CD4-positive, alpha-beta T cell treated with Interleukin-4 for 4 hours (primary cell): ENCODE measurements at regions not wholly inside any gene's neighbourhood (a gene's known extent, or its start where the extent isn't known, plus 50 kb on each side); places are given as distances from the start of the nearest gene placed in this dataset.

ENCODE experiments used
- DNase-seq: peaks from one replicate; pipeline ENCODE4 v3.0.0-alpha.2; 2020

GRCh38 chr10:83165265-83165664 lies 974.0 kb upstream of the GHITM start:
- no peak for DNase-seq

GRCh38 chr10:83166344-83166743 lies 973.0 kb upstream of the GHITM start:
- no peak for DNase-seq

GRCh38 chr10:83167081-83167480 lies 972.2 kb upstream of the GHITM start:
- no peak for DNase-seq

GRCh38 chr10:83176901-83177300 lies 962.4 kb upstream of the GHITM start:
- no peak for DNase-seq

GRCh38 chr10:83178526-83178925 lies 960.8 kb upstream of the GHITM start:
- DNase-seq, result no peak

GRCh38 chr10:83179371-83179770 lies 959.9 kb upstream of the GHITM start:
- DNase-seq, result no peak

GRCh38 chr10:83182076-83182475 lies 957.2 kb upstream of the GHITM start:
- DNase-seq, result no peak

- no peak for DNase-seq
These were observed 954.7 kb upstream of the GHITM start for GRCh38 chr10:83184641-83185040.

GRCh38 chr10:83190614-83191013 lies 948.7 kb upstream of the GHITM start:
- no peak for DNase-seq

GRCh38 chr10:83193026-83193425 lies 946.3 kb upstream of the GHITM start:
- DNase-seq, result no peak

- DNase-seq, result no peak
These were observed 944.3 kb upstream of the GHITM start for GRCh38 chr10:83195021-83195420.

- DNase-seq, result no peak
These were observed 939.9 kb upstream of the GHITM start for GRCh38 chr10:83199374-83199773.

GRCh38 chr10:83205861-83206260 lies 933.4 kb upstream of the GHITM start:
- no peak for DNase-seq

GRCh38 chr10:83212632-83213334 lies 926.5 kb upstream of the GHITM start:
- DNase-seq, result no peak

GRCh38 chr10:83214136-83214535 lies 925.2 kb upstream of the GHITM start:
- no peak for DNase-seq

GRCh38 chr10:83218205-83218604 lies 921.1 kb upstream of the GHITM start:
- no peak for DNase-seq

- DNase-seq, result no peak
These were observed 917.0 kb upstream of the GHITM start for GRCh38 chr10:83222300-83222699.

GRCh38 chr10:83222832-83223742 lies 916.2 kb upstream of the GHITM start:
- DNase-seq, result no peak

- DNase-seq, result no peak
These were observed 913.5 kb upstream of the GHITM start for GRCh38 chr10:83225781-83226180.

GRCh38 chr10:83229991-83230390 lies 909.3 kb upstream of the GHITM start:
- DNase-seq, result no peak

- no peak for DNase-seq
These were observed 905.6 kb upstream of the GHITM start for GRCh38 chr10:83233691-83234090.

GRCh38 chr10:83248106-83248631 lies 891.1 kb upstream of the GHITM start:
- no peak for DNase-seq

GRCh38 chr10:83250396-83250795 lies 888.9 kb upstream of the GHITM start:
- DNase-seq, result no peak

- DNase-seq, result no peak
These were observed 887.1 kb upstream of the GHITM start for GRCh38 chr10:83252169-83252568.
